Neuronal stem cell (in vitro differentiated cells): ENCODE measurements at regions not wholly inside any gene's neighbourhood (a gene's known extent, or its start where the extent isn't known, plus 50 kb on each side); places are given as distances from the start of the nearest gene placed in this dataset.

Experiments
- DNase-seq: peaks from one replicate; pipeline ENCODE4 v3.0.0-alpha.2; 2013; ENCODE audit warnings: low spot score
- H2AFZ ChIP-seq: one replicate; pipeline ENCODE4 v1.6.1; 2013; ENCODE audit warnings: mild to moderate bottlenecking, low read length, inconsistent platforms
- H2AK5ac ChIP-seq: 2 replicates; pipeline ENCODE4 v1.6.1; 2013; ENCODE audit warnings: low read depth, mild to moderate bottlenecking, inconsistent platforms, low read length, moderate library complexity, mixed read lengths
- H2BK120ac ChIP-seq: 2 replicates; pipeline ENCODE4 v1.6.1; 2013; ENCODE audit warnings: low read depth, mild to moderate bottlenecking, inconsistent platforms, low read length, moderate library complexity, mixed read lengths
- H2BK12ac ChIP-seq: one replicate; pipeline ENCODE4 v1.6.1; 2013; ENCODE audit warnings: low read length, inconsistent platforms
- H2BK15ac ChIP-seq: 2 replicates; pipeline ENCODE4 v1.6.1; 2013; ENCODE audit warnings: mild to moderate bottlenecking, low read length, inconsistent platforms, mixed read lengths
- H2BK5ac ChIP-seq: one replicate; pipeline ENCODE4 v1.6.1; 2013; ENCODE audit warnings: inconsistent platforms, mild to moderate bottlenecking, low read length, moderate library complexity
- H3K14ac ChIP-seq: one replicate; pipeline ENCODE4 v1.6.1; 2013; ENCODE audit warnings: low read length, inconsistent platforms
- H3K18ac ChIP-seq: 2 replicates; pipeline ENCODE4 v1.6.1; 2013; ENCODE audit warnings: low read length, inconsistent platforms
- H3K23ac ChIP-seq: 2 replicates; pipeline ENCODE4 v1.6.1; 2013; ENCODE audit warnings: low read depth, mild to moderate bottlenecking, mixed read lengths, low read length, inconsistent platforms; ENCODE audit not compliant: poor library complexity
- H3K27ac ChIP-seq: replicated peaks from 3 replicates; pipeline ENCODE4 v1.5.1; 2013; ENCODE audit warnings: low read length, inconsistent platforms
- H3K27me3 ChIP-seq, 3 experiments: 2 replicates each; pipeline ENCODE4 v1.6.1; 2013; ENCODE audit warnings: low read length in 3 of 3, mild to moderate bottlenecking in 2 of 3, inconsistent platforms in 1 of 3, low read depth in 1 of 3, mixed read lengths in 1 of 3, moderate library complexity in 1 of 3; ENCODE audit not compliant: control insufficient read depth in 3 of 3, insufficient read depth in 3 of 3
- H3K36me3 ChIP-seq, 2 donors: replicated peaks in 1 of 2; 2 replicates each; pipeline ENCODE4 v1.6.1; 2013; ENCODE audit warnings: low read length in 2 of 2; ENCODE audit not compliant: control insufficient read depth in 2 of 2, insufficient read depth in 2 of 2
- H3K4ac ChIP-seq: 2 replicates; pipeline ENCODE4 v1.6.1; 2013; ENCODE audit warnings: inconsistent platforms, mild to moderate bottlenecking, low read length, moderate library complexity
- H3K4me1 ChIP-seq, 2 donors: 1 replicate in 1 of 2; 2 replicates in 1 of 2; pipeline ENCODE4 v1.6.1; 2013; ENCODE audit warnings: low read length in 2 of 2, low read depth in 1 of 2; ENCODE audit not compliant: control insufficient read depth in 2 of 2, insufficient read depth in 1 of 2
- H3K4me2 ChIP-seq: one replicate; pipeline ENCODE4 v1.6.1; 2013; ENCODE audit warnings: mild to moderate bottlenecking, low read length, inconsistent platforms; ENCODE audit not compliant: insufficient read depth, poor library complexity, severe bottlenecking
- H3K4me3 ChIP-seq, 2 donors: 2 replicates each; pipeline ENCODE4 v1.5.1; 2013; ENCODE audit warnings: low read length in 2 of 2, mild to moderate bottlenecking in 2 of 2, inconsistent platforms in 1 of 2, moderate library complexity in 1 of 2
- H3K79me1 ChIP-seq: one replicate; pipeline ENCODE4 v1.6.1; 2013; ENCODE audit warnings: low read depth, mild to moderate bottlenecking, inconsistent platforms, low read length, moderate library complexity
- H3K9ac ChIP-seq: one replicate; pipeline ENCODE4 v1.6.1; 2013; ENCODE audit warnings: mild to moderate bottlenecking, low read depth, low read length, inconsistent platforms; ENCODE audit not compliant: poor library complexity
- H3K9me3 ChIP-seq, 2 donors: replicated peaks in 1 of 2; 2 replicates each; pipeline versions ENCODE3 to v1.6.1; 2013; ENCODE audit warnings: low read length in 2 of 2, mild to moderate bottlenecking in 2 of 2, inconsistent platforms in 1 of 2, low read depth in 1 of 2, mixed read lengths in 1 of 2, moderate library complexity in 1 of 2; ENCODE audit not compliant: control insufficient read depth in 2 of 2, insufficient read depth in 1 of 2
- H4K8ac ChIP-seq: one replicate; pipeline ENCODE4 v1.6.1; 2013; ENCODE audit warnings: low read depth, mild to moderate bottlenecking, inconsistent platforms, low read length, moderate library complexity
- H4K91ac ChIP-seq: one replicate; pipeline ENCODE4 v1.6.1; 2013; ENCODE audit warnings: low read length, low read depth, mild to moderate bottlenecking, inconsistent platforms; ENCODE audit not compliant: poor library complexity
- WGBS, 2 donors: extraction: QIAGEN DNeasy Blood & Tissue Kit; methylation state at CpG; one replicate each; pipeline ENCODE4 v1.1.7; 2013; ENCODE audit warnings: missing lambda C conversion rate in 2 of 2, mixed read lengths in 1 of 2; ENCODE audit not compliant: insufficient read length in 2 of 2, insufficient replicate concordance in 1 of 2; ENCODE audit errors: extremely low coverage in 2 of 2; 5-methylcytosine and 5-hydroxymethylcytosine counted together

DNA sequence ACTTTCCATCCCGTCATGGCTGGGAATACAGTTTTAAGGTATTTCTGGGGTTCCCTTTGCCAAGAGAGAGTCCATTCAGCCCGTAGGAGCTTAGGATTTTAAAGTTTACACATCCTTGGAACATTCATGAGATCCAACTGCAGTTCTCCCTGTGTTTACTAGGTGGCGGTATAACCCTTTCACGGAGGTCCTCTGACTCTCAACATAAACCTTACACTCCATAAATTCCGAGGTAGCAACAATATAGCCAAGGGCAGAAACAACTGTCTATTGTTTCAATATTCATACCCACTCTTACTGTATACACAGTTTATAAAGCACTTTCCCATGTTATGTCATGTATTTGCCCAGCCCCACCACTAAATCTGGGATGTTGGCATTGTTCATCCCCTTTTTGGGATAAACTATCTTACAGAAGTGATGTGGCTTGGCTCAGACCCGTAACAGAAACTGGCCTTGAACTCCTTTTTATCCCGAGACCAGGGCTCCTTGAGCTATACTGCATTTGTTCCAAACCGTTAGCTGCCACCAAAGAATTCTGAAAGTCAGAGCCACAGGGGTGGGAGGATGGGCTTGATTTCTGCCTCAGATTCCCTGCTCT is 69.2 kb upstream of the COL6A5 start:
- Histone ChIP-seq H3K4ac (no peak overlapping the region), H3K4me1 (no peaks in the 10 kb centered on the region), H4K91ac (no peak overlapping the region), H3K9me3 (no peaks in the 10 kb centered on the region), H2BK120ac (no peak overlapping the region), H2BK12ac (no peak overlapping the region), H3K36me3 (no peaks in the 10 kb centered on the region), H3K27me3 (no peaks in the 10 kb centered on the region), H2BK5ac (no peak overlapping the region), H2AFZ (no peak overlapping the region), H2AK5ac (no peak overlapping the region), H3K4me3 (no peak overlapping the region), H3K23ac (no peak overlapping the region), H3K27ac (no peak overlapping the region), H2BK15ac (no peak overlapping the region), H3K9ac (no peak overlapping the region), H4K8ac (no peak overlapping the region), H3K18ac (no peak overlapping the region), H3K14ac (no peak overlapping the region), H3K79me1 (no peaks in the 10 kb centered on the region), H3K4me2 (no peak overlapping the region)
- peak; percentile 46 for DNase-seq
- no CpG with 5 or more reads among the region's 8 CpGs for WGBS, 2 donors

DNA sequence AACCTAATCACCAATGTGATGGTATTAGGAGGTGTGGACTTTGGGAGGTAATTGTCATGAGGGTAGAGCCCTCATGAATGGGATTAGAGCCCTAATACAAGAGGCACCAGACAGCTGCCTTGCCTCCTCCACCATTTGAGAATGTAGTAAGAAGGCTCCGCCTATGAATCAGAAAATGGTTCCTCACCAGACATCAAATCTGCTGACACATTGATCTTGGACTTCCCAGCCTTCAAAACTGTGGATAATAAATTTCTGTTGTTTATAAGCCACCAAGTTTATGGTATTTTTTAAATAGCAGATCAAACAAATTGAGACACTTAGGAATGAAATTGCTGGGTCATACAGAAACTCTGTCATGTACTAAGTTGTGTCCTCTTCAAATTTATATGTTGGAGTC is 56.8 kb upstream of the COL6A5 start:
- Histone ChIP-seq H3K4me1 (no peaks in the 10 kb centered on the region), H3K4me2 (no peak overlapping the region), H4K8ac (no peak overlapping the region), H2BK12ac (no peak overlapping the region), H3K4ac (no peak overlapping the region), H3K27ac (no peak overlapping the region), H3K4me3 (no peak overlapping the region), H3K23ac (no peak overlapping the region), H2BK15ac (no peak overlapping the region), H2BK120ac (no peak overlapping the region), H3K36me3 (no peaks in the 10 kb centered on the region), H3K9me3 (no peaks in the 10 kb centered on the region), H3K27me3 (no peaks in the 10 kb centered on the region), H3K79me1 (no peaks in the 10 kb centered on the region), H2AFZ (no peak overlapping the region), H3K9ac (no peak overlapping the region), H3K14ac (no peak overlapping the region), H4K91ac (no peak overlapping the region), H2BK5ac (no peak overlapping the region), H2AK5ac (no peak overlapping the region), H3K18ac (no peak overlapping the region)
- no peak for DNase-seq
- WGBS, 2 donors = no CpG with 5 or more reads among the region's 1 CpG

DNA sequence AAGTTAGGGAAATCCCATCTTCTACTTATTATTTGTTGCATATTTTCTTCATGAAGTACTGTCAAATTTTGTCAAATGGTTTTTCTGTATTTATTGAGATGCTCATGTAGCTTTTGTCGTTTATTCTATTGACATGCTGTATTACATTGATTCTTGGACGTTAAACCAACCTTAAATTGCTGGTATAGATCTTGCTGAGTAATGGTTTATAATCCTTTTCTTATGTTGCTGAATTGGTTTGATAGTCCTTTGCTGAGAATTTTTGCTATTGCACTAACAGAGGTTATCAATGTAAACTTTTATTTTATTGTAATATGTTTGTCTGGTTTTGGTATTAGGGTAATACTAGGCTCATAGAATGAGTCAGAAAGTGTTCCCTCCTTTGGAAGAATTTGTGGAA is 54.3 kb upstream of the COL6A5 start:
- H2BK15ac ChIP-seq = no peak overlapping the region
- H3K4ac ChIP-seq = no peak overlapping the region
- H2BK12ac ChIP-seq = no peak overlapping the region
- no peaks in the 10 kb centered on the region for H3K4me1 ChIP-seq
- H3K27me3 ChIP-seq = no peaks in the 10 kb centered on the region
- H3K79me1 ChIP-seq = no peaks in the 10 kb centered on the region
- H4K8ac ChIP-seq = no peak overlapping the region
- no peak overlapping the region for H3K23ac ChIP-seq
- no peak overlapping the region for H3K4me2 ChIP-seq
- no peak overlapping the region for H2AK5ac ChIP-seq
- no peak overlapping the region for H3K27ac ChIP-seq
- no CpG with 5 or more reads among the region's 2 CpGs for WGBS, 2 donors
- no peak overlapping the region for H3K18ac ChIP-seq
- no peak overlapping the region for H2BK5ac ChIP-seq
- H3K9ac ChIP-seq = no peak overlapping the region
- no peak overlapping the region for H2AFZ ChIP-seq
- no peak for DNase-seq
- no peaks in the 10 kb centered on the region for H3K36me3 ChIP-seq
- no peak overlapping the region for H3K14ac ChIP-seq
- H2BK120ac ChIP-seq = no peak overlapping the region
- no peak overlapping the region for H3K4me3 ChIP-seq
- H4K91ac ChIP-seq = no peak overlapping the region
- no peaks in the 10 kb centered on the region for H3K9me3 ChIP-seq

DNA sequence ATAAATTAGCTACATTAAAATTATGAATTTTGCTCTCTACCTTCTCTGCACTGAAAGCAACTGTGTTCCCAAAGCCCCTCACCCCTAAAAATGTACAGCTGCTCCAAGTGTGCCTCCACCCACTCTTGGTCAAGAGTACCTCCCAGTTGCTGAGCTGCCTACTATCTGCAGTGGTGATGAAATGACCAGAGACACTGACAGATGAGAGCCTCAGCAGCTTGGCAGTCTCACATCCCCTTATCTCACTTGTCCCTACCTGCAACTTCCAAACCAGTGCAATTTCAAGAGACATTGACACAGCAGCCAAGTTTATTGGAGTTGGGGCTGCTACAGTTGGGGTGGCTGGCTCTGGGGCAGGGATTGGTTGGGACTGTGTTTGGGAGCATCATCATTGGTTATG is 52.2 kb upstream of the COL6A5 start:
- Histone ChIP-seq H3K27ac (no peak overlapping the region), H4K91ac (no peak overlapping the region), H3K36me3 (no peaks in the 10 kb centered on the region), H4K8ac (no peak overlapping the region), H3K23ac (no peak overlapping the region), H2BK15ac (no peak overlapping the region), H3K27me3 (no peaks in the 10 kb centered on the region), H3K14ac (no peak overlapping the region), H3K4ac (no peak overlapping the region), H2AFZ (no peak overlapping the region), H2AK5ac (no peak overlapping the region), H3K9ac (no peak overlapping the region), H3K4me3 (peak overlapping the region in 1 of 2 donors; percentile 2), H2BK12ac (no peak overlapping the region), H3K4me1 (no peaks in the 10 kb centered on the region), H2BK120ac (no peak overlapping the region), H3K4me2 (no peak overlapping the region), H3K18ac (no peak overlapping the region), H2BK5ac (no peak overlapping the region), H3K79me1 (no peaks in the 10 kb centered on the region), H3K9me3 (no peaks in the 10 kb centered on the region)
- DNase-seq = no peak
